Esophagus squamous epithelium (tissue), 4 donors: ENCODE measurements at regions not wholly inside any gene's neighbourhood (a gene's known extent, or its start where the extent isn't known, plus 50 kb on each side); places are given as distances from the start of the nearest gene placed in this dataset.

Experiments
- CTCF ChIP-seq, 6 experiments: fragments of 450-650 bp in 4 of 6; fragments of 200-600 bp in 2 of 6; sonication (generic) in 2 of 6; IDR thresholded peaks; one replicate each; pipeline ENCODE4 v1.5.1; 2016 to 2019; ENCODE audit warnings: antibody characterized with exemption in 6 of 6, mild to moderate bottlenecking in 4 of 6, moderate library complexity in 4 of 6
- POLR2A ChIP-seq, 4 donors: fragments of 450-650 bp; IDR thresholded peaks; one replicate each; pipeline ENCODE4 v1.6.1; 2017; ENCODE audit warnings: antibody characterized with exemption in 4 of 4, mild to moderate bottlenecking in 4 of 4, moderate library complexity in 3 of 4

DNA sequence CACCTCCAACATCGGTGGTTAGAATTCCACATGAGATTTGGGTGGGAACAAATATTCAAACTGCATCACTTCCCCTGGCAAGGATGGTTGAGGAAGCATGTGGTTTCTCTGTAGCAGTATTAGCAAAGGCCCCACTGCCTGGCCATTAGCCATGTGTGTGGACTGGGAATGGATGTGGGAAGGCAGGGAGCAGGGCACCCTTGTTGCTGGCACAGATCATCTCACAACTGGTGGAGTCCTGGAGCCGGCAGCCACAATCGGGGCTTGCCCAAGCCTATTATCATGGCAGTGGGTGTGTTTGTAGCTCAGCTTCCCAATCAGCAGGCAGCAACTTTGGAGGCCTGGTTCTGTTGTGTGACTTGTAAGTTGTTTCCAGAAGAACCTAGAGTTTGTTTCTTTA, 391.9 kb downstream of the DLEU7 start:
- TF ChIP-seq CTCF (IDR thresholded peaks at IDR 0.05) (no peak), POLR2A (IDR thresholded peaks at IDR 0.05) (no peak)
